ENCODE measurements at regions not wholly inside any gene's neighbourhood (a gene's known extent, or its start where the extent isn't known, plus 50 kb on each side); places are given as distances from the start of the nearest gene placed in this dataset.

- H3K9me3 Mint-ChIP-seq (ENCODE audit: unreplicated experiment) = no peaks in the 10 kb centered on the region
- no peak for DNase-seq (ENCODE audit: low spot score)
Observed at GRCh38 chr9:18138656-18139055, 335.3 kb upstream of the ADAMTSL1 start.

DNA sequence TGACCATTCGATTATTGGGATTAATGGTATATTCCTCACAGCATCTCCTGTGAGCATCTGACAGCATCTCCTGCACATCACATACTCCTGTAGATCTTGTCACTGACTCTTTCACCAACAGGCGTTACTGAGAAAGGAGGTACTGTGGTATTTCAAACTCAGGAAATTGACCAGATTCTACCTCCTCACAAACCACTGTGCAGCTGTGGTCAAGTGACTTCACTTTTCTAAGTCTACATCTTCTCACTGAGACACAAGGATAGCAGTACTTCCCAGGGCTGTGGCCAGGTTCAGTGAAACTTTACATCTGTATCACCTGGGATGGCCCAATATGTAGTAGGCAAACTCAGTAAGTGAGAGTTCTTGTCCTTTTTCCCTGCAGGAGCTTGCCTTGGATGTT is 332.3 kb upstream of the ADAMTSL1 start:
- Mint-ChIP-seq H3K9me3 (ENCODE audit: unreplicated experiment) (no peaks in the 10 kb centered on the region), H3K27ac (ENCODE audit: unreplicated experiment) (no peak overlapping the region), H3K27me3 (ENCODE audit: unreplicated experiment) (peaks cover 1% of the 10 kb centered on the region), H3K36me3 (ENCODE audit: low read depth, unreplicated experiment) (no peaks in the 10 kb centered on the region), H3K4me3 (ENCODE audit: unreplicated experiment) (no peak overlapping the region), H3K4me1 (ENCODE audit: unreplicated experiment) (no peaks in the 10 kb centered on the region)
- DNase-seq (ENCODE audit: low spot score) = no peak
- no peak for TF ChIP-seq CTCF (IDR thresholded peaks at IDR 0.05; ENCODE audit: unreplicated experiment)

More at GRCh38 chr9:18138656-18139055, 335.3 kb upstream of the ADAMTSL1 start:
- no peaks in the 10 kb centered on the region for H3K36me3 Mint-ChIP-seq (ENCODE audit: low read depth, unreplicated experiment)
- H3K27me3 Mint-ChIP-seq (ENCODE audit: unreplicated experiment) = peaks cover 1% of the 10 kb centered on the region
- H3K4me1 Mint-ChIP-seq (ENCODE audit: unreplicated experiment) = no peaks in the 10 kb centered on the region
- TF ChIP-seq CTCF (IDR thresholded peaks at IDR 0.05; ENCODE audit: unreplicated experiment) = no peak
- no peak overlapping the region for H3K27ac Mint-ChIP-seq (ENCODE audit: unreplicated experiment)
- H3K4me3 Mint-ChIP-seq (ENCODE audit: unreplicated experiment) = no peak overlapping the region

- Mint-ChIP-seq H3K9me3 (ENCODE audit: unreplicated experiment) (no peaks in the 10 kb centered on the region), H3K4me3 (ENCODE audit: unreplicated experiment) (no peak overlapping the region), H3K27ac (ENCODE audit: unreplicated experiment) (no peak overlapping the region), H3K36me3 (ENCODE audit: low read depth, unreplicated experiment) (no peaks in the 10 kb centered on the region), H3K4me1 (ENCODE audit: unreplicated experiment) (no peaks in the 10 kb centered on the region), H3K27me3 (ENCODE audit: unreplicated experiment) (peaks cover 1% of the 10 kb centered on the region)
- no peak for TF ChIP-seq CTCF (IDR thresholded peaks at IDR 0.05; ENCODE audit: unreplicated experiment)
- DNase-seq (ENCODE audit: low spot score) = peak; percentile 17
Observed at GRCh38 chr9:18143073-18143745, 330.7 kb upstream of the ADAMTSL1 start.

DNA sequence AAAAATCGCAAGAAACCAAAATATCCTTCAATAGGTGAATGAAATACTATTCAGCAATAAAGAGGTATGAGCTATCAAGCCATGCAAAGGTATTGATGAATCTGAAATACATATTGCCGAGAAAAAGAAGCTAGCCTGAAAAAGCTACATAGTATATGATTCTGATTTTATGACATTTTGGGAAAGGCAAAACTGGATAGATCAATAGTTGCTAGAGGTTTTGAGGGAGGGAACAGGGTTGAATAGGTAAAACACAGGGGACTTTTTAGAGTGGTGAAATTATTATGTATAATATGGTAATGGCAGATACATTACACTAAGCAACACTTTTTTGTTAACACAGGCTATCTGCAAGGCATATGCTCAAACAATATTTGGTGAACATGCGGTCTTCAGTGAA is 327.6 kb upstream of the ADAMTSL1 start:
- Mint-ChIP-seq H3K27ac (ENCODE audit: unreplicated experiment) (no peak overlapping the region), H3K36me3 (ENCODE audit: low read depth, unreplicated experiment) (no peaks in the 10 kb centered on the region), H3K4me3 (ENCODE audit: unreplicated experiment) (no peak overlapping the region), H3K9me3 (ENCODE audit: unreplicated experiment) (no peaks in the 10 kb centered on the region), H3K4me1 (ENCODE audit: unreplicated experiment) (no peaks in the 10 kb centered on the region), H3K27me3 (ENCODE audit: unreplicated experiment) (peaks cover 2% of the 10 kb centered on the region)
- DNase-seq (ENCODE audit: low spot score) = no peak
- TF ChIP-seq CTCF (IDR thresholded peaks at IDR 0.05; ENCODE audit: unreplicated experiment) = no peak

DNA sequence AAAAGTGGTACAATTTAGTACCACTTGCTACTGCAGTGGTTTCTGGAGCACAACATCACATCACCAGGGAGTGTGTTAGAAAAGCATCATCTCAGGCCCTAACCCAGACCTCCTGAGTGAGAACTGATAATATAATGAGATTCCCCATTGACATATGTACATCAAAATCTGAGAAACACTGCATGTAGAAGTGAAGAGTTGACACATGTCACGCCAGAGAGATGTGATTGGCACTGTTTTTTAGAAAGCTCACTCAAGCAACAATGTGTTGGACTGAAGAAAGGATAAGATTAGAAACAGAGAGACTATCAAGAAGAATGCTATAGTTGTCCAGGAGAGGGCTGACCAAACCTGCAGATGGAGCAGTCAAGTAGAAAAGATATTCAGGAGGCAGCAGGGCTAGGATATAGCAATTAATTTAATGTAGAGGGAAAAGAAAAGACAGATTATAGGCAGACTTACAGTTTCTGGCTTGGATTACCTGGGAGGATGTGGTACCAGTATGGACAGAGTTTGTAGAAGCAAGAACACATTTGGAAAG is 324.4 kb upstream of the ADAMTSL1 start:
- Mint-ChIP-seq H3K9me3 (ENCODE audit: unreplicated experiment) (no peaks in the 10 kb centered on the region), H3K27ac (ENCODE audit: unreplicated experiment) (no peak overlapping the region), H3K4me1 (ENCODE audit: unreplicated experiment) (no peaks in the 10 kb centered on the region), H3K27me3 (ENCODE audit: unreplicated experiment) (peaks cover 2% of the 10 kb centered on the region), H3K4me3 (ENCODE audit: unreplicated experiment) (no peak overlapping the region), H3K36me3 (ENCODE audit: low read depth, unreplicated experiment) (no peaks in the 10 kb centered on the region)
- no peak for TF ChIP-seq CTCF (IDR thresholded peaks at IDR 0.05; ENCODE audit: unreplicated experiment)
- DNase-seq (ENCODE audit: low spot score) = no peak

All from endothelial cell (in vitro differentiated cells).